NOMO-1 treated with DMSO at 0.1 percent for 48 hours (cell line): ENCODE measurements at regions not wholly inside any gene's neighbourhood (a gene's known extent, or its start where the extent isn't known, plus 50 kb on each side); places are given as distances from the start of the nearest gene placed in this dataset.
"Not testable (repeated sequence)": the region's sequence is repeated elsewhere in the genome, so short reads cannot be mapped to it uniquely, and the experiment has no call there.

Experiments
- DNase-seq: peaks from one replicate; lab custom pipeline; 2025; ENCODE audit not compliant: unreplicated experiment; lab: John Stamatoyannopoulos, UW

DNA sequence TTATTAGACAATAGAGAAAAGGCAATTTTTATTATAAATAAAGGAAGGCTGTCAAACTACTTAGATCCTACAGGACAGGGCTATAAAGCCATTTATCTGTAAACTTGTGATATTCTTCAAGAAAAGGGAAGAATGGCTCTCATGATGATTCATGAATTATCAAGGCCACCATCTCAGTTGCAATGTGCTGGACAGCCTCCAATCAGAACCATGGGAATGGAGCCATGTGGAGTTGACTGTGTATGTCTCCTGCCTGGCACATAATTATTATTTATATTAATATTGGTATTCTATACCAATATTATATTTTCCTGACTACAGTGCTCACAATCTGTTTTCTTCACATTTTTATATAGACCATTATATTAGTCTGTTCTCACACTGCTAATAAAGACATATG, 560.5 kb upstream of the MIR17HG start:
- DNase-seq, result no peak

DNA sequence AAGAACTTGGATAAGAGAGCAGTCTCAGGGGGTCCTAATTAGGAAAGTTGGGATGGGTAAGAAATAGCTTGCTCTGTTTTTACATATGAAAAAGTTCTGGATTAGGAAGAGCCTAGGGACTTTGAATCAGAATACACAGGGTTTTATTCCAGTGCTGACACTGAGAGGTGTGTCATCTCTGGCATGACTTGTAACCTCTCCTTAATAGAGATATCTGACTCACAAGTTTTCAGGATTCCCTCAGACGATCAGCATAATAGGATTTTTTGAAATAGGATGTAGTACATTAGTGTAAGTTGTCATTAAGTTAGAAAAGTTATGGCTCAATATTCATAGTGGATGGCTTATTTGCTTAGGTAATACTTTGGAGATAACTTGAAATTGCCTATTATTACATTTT, 555.2 kb upstream of the MIR17HG start:
- no peak for DNase-seq

DNA sequence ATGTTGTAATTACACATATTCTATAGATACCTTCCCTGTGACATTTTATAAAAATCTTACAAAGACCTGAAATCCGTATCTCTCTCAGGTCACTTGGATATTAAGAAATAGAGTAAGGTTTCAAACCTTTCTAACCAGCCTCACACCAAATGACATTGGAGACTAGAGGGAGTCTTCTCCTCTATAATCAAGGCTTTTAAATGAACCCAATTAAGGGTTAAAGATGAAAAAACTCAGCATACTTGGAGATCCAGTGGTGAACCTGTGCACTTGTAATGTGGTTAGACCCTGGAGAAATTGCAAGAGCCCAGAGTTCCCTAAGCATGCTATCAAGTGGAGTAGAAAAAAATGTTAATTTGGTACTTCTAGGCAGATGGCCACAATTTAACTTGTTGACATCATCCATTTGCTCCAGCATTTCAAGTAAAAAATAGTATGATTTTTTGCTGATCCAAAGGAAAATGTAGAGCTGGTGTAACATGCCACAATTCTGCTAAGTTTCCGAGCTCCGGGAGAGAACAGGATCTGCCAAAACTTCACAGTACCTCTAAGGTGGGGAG, 554.1 kb upstream of the MIR17HG start:
- DNase-seq, result no peak

DNA sequence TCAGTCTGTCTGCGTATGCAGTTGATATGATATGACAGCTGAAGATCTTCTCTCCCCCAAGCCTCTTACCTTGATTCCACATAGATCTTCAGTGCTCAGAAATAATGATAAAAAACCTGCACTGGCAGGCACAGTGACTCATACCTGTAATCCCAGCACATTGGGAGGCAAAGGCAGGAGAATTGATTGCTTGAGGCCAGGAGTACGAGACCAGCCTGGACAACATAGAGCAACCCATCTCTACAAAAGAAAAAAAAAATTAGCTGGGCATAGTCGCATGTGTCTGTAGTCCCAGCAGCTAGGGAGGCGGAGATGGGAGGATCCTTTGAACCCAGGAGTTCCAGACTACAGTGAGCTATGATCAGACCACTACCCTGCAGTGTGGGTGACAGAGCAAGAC, 551.0 kb upstream of the MIR17HG start:
- no peak for DNase-seq

DNA sequence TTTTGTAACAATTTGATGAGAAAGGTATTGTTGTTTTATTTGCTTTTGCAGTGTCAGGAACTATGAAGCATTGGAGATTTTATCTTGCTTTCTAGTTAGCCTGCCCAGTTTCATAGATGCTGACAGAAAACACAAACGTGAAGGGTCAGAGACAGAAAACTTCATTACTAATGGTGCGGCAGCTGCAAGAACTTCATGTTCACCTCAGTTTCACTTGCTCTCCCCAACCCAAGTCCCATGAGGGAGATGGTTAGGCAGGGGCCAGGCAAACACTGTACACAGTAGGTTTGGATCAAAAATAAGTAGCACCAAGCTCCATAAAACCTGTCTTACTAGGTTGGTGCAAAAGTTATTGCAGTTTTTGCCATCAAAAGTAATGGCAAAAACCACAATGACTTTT, 550.2 kb upstream of the MIR17HG start:
- no peak for DNase-seq

DNA sequence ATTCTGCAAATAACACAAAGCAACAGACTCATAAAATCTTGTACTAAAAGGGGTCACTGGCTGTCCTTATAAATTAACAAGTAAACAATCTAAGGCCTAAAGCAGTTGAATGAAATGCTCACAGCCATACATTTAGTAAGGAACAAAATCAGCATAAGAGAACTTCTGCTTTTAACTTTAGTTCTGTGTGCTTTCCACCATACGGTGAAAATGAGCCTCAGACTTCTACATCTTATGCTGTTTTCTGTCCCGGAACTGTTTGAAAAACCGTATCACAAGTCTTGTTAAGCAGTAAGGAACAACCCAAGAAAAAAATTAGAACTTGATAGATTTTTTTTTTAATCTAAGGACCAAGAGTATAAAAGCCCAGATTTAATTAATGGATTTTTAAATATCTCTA, 549.1 kb upstream of the MIR17HG start:
- DNase-seq, result peak; percentile 31

DNA sequence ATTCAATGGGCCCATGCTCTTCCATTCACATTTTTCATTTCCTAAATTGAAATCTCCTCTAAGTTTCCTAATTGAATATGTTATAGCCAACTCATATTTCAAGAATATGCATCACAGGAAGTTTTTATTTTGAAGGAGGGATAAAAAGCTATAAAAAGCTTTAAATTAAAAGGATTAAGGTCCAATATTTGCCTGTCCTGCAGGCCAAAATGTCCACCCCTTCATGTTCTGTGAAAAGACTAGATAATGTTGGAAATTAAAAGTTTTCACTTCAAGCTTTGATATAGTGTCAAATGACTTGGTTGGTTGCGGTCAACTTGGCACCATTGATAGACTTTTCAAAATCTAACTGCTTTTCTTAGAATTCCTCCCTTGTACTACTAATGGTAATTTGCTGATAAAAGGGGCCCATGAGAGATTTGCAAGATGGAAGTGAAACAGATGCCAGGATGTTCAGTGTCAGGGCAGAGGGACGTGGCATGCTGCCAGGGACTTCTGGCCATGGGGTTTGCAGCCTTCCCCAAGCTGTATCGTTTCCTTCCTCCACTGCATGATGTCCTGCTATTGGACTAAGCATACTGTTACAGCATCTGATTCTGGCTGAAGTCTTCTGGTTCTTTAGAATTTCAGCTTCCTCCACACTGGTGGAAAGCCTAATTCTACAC, 547.3 kb upstream of the MIR17HG start:
- DNase-seq, result peak; percentile 58

DNA sequence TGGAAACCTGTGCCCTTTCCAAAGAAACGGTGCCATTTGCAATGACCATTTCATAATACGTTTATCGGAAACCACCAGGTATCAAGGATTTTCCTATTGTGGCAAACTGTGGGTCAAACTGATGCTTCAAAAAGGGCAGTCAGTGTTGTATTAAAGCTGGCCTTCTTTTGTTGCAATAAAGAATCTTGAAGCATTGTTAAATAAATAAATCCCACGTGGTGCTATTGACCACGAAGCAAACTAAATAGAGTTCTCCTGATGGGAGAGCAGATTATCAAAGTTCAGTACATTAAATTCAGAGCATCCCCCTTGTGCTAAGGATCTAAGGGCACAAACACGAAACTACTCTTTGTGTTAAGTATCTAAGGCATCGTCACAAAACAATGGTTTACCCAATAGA, 545.9 kb upstream of the MIR17HG start:
- no peak for DNase-seq

DNA sequence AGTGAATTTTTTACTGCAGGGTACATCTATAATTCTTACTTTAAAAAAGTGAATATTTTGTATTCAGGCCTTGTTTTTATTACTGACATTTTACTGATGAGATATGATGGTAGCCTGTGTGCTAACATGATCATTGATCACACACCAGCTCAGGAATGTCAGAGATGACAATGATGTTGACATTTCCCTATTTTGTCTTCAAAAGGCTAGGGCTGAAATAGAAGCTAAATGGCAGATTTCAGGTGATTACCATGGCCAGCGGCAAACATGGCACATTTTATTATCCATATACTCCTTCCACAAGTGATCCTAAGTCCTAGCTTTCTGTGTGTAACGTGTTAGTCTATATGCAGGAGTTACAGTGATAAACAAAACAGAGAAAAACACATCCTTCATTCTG, 544.3 kb upstream of the MIR17HG start:
- DNase-seq, result no peak

DNA sequence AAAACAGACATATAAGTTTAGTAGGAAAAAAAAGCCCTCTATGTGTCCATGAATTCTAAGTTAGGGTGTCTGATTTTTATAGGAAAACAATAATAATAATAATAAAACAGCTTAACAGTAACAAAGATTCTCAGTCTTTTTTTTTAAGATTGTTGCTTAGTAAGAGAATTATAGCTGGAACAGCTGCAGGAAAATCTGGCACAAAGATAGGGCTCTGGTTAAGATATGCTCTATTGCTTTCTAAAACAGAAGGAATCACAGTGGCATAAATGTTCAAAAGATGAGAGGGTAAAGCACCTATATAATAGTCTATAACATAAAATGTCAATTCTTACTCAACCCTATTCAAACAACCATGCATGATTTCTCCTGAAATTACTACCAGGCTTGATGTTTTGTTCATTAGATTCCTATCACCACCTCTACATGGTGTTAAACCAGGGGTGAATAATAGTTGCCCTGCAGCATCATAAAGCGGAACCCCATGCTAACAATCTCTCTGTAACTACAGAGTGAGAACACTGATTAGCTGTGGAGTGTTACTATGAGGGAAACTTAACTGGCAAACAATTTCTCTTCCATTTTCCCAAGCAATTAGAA, 541.4 kb upstream of the MIR17HG start:
- no peak for DNase-seq

DNA sequence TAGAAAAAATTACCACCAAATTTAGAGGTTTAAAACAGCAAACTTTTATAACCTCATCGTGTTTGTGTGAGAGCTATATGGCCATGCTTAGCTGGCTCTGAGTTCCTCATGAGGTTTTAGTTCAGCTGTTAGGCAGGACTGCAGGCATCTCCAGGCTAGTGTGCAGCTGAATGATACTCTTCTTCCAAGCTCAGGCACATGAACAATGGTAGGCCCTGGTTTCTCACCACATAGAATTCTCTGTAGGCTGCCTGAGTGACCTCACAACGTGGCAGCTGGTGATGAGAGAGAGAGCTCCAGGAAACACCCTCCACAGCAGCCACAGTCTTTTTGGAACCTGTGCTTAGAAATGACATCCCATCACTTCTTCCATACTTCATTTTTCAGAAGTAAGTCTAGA, 540.6 kb upstream of the MIR17HG start:
- DNase-seq, result no peak

DNA sequence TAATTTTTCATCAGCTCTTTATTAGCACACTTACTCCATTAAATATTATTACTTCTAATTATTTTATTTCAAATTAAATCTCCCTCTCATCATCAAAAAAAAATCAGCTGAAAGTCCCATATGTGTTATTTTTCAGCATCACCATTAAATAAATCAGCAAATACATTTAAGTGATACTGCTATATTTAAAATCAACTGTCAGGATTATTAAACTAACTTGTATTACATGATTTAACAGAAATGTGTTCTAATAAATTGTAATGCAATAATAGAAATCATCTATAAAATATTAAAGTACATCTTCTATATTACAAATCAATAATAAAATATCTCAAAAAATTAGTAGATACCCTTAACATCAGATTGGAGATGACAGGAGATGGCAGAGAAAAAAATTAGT, 538.6 kb upstream of the MIR17HG start:
- DNase-seq, result no peak

DNA sequence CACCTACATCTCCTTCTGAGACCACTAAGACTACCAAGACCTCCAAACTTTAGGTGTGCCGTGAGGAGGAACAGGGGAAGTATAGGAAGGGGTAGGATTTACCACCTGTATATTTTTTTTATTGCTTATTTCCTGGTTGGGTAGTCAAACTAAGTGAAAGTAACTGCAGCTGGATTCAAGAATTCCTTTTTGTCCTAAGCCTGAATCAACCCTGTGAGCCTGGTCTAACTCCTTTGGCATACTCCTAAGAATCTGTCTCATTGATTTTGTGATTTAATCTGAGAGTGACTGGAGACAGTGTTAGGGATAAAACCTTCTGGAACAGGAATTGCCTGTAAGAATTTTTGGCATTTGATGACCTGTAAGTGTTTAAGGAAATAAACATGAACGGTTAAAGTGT, 523.5 kb upstream of the MIR17HG start:
- no peak for DNase-seq

DNA sequence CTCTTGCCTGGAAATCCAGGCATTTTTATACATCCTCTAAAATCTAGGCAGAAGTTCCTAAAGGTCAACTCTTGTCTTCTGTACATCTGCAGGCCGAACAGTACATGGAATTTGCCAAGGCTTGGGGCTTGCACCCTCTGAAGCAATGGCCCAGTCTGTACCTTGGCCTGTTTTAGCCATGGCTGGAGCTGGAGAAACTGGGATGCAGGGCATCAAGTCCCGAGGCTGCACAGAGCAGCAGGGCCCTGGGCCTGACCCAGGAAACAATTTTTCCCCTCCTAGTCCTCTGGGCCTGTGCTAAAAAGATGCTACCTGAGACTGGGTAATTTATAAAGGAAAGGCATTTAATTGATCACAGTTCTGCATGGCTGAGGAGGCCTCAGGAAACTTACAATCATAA, 520.8 kb upstream of the MIR17HG start:
- no peak for DNase-seq

DNA sequence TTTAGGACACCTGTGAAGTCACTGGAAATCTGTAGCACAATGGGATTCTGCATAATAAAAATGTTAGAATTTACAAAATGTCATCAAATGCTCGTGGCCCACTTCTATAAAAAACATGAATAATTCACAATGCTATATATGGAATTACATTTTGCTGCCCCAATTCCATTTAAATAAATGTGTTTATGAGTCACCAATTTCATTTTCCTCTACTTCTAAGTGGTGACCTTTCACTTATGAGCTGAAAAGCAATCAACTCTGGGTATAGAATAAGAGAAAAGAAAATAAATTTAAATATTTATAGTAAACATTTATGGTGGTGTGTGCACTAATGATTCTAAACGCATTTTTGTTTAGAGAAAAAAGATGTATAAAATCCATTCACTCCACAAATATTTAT, 516.7 kb upstream of the MIR17HG start:
- no peak for DNase-seq

DNA sequence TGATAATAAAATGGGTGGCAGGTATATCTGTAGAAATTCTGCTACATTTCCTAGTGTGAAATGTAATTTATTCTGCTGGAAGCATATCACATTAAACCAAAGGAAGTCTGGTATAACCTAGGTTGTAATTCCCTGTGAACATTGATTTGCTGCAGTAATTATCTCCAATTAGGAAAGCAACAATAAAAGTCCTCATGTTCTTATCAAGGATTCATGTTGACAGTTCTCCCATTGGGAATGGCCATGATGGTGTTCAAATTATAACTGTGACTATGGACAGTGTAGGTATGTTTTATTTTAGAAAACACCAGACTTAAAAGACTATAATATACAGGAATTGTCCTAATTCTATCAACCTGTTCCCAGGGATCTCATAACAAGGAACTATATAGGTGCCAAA, 513.5 kb upstream of the MIR17HG start:
- DNase-seq, result no peak

DNA sequence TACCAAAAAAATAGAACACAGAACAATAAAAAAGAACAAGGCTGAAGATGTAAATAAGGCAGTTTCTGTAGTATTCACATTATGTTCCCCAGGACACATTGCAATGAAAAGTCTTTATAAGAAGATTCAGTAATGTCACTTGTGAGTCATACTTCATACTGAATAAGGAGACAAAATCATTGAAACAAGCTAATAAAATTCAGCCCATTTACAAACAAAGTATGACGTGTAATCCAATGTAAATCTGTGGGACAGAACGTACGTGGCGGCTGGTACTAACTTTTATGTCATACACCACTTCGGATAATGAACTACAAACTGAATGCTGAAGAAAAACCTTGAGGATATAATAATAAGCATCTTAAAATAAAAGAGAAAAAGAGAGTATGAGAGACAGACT, 512.8 kb upstream of the MIR17HG start:
- DNase-seq, result no peak

DNA sequence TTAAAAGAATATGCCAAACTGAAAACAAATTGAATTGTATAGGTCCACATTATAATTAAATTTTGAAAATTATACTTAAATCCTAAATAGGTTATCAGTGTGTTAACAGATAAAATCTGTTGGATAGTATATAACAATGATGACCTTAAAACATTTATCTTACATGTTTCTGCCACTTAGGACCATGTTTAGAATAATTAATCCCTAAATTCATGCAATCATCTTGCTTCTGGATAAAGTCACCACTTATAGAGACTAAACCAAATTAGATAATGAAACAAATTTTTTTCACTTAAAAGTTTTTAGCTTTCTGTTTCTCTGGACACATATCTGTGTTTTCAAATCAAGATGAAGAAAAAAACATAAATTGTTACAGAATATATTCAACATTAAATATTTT, 511.7 kb upstream of the MIR17HG start:
- no peak for DNase-seq

DNA sequence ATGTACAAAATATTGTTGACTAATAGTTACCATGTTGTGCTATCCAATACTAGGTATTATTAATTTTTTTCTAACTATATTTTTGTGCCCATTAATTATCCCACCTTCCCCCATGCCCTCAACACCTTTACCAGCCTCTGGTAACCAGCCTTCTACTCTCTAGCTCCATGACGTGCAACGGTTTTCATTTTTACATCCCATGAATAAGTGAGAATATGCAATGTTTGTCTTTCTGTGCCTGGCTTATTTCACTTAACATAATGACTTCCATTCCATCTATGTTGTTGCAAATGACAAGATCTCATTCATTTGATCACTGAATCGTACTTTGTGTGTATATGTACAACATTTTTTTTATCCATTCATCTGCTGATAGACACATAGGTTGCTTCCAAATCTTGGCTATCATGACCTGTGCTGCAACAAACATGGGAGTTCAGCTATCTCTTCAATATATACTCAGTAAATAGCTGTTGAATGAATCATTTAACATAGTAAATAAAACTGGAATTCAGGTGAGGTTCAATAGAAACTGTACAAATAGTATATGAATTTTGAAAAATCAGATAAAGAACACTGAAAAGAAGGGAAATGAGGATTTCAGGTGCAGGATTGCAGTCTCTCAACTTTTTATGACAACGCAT, 509.0 kb upstream of the MIR17HG start:
- DNase-seq, result no peak

DNA sequence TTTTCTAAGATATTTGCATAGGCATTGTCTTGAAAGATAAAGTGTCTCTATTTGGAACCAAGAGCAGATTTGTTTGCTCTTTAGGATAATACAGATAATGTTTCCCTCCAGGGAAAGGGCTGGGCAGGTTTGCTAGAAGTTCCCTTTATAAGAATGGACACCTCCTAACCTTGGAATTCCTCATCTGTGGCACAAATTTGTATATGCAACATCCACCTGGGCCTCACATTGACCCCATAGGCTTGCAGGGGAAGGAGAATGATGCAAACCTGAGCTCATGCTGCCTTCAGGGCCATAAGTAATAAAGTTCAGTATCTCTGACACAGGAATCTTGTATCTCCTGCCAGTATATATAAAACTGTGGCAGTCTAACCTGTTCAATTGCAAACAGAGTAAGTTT, 508.4 kb upstream of the MIR17HG start:
- no peak for DNase-seq

DNA sequence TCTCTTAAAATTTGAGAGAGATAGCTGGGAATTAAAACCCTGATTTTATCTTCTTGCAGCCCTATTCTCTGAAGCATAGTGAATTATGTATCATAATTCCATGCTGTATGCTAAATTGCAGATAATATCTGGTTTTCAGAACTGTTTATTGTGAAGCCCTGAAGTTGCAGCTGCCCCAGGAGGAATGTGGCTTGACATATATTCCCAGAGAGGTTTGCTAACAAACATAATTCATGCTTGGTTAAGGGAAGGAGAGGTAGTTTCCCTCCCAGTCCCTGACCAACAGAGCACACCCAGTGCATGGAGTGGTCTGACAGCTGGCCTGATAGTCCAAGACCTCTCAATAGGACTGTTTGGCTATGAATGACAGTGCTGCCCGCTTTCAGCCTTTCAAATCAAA, 500.6 kb upstream of the MIR17HG start:
- no peak for DNase-seq

DNA sequence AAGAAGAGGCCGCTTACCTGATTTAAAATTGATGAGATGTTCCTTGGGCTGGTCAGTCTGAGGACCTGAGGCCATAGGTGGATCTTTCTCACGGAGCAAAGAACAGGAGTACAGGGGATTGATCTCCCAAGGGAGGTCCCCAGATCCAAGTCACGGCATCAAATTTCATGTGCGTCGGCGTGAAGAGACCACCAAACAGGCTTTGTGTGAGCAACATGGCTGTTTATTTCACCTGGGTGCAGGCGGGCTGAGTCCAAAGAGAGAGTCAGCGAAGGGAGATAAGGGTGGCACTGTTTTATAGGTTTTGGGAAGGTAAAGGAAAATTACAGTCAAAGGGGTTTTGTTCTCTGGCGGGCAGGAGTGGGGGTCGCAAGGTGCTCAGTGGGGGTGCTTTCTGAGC, 493.8 kb upstream of the MIR17HG start:
- DNase-seq, result not testable (repeated sequence)
